MM.1S (cell line): ENCODE measurements at regions not wholly inside any gene's neighbourhood (a gene's known extent, or its start where the extent isn't known, plus 50 kb on each side); places are given as distances from the start of the nearest gene placed in this dataset.

ENCODE experiments used
- CTCF ChIP-seq: fragments of 300-600 bp; sonication (generic); IDR thresholded peaks from 2 replicates; pipeline ENCODE4 v1.5.1; 2016; ENCODE audit warnings: antibody characterized with exemption, low read length, mixed read lengths
- EZH2 ChIP-seq: fragments of 300-600 bp; sonication (generic); optimal IDR thresholded peaks from 2 replicates; pipeline ENCODE3; 2017; ENCODE audit warnings: low read depth, mild to moderate bottlenecking, antibody characterized with exemption, low read length, mixed read lengths
- EZH2phosphoT487 ChIP-seq: fragments of 300-600 bp; sonication (generic); IDR thresholded peaks from 2 replicates; pipeline ENCODE4 v1.6.1; 2018; ENCODE audit warnings: antibody characterized with exemption, low read length

GRCh38 chr16:80300456-80300855 lies 240.3 kb upstream of the DYNLRB2 start:
- TF ChIP-seq EZH2 (no peak), CTCF (no peak), EZH2phosphoT487 (no peak)
